Colonic mucosa (tissue), 4 donors: ENCODE measurements at regions not wholly inside any gene's neighbourhood (a gene's known extent, or its start where the extent isn't known, plus 50 kb on each side); places are given as distances from the start of the nearest gene placed in this dataset.

ENCODE experiments used
- DNase-seq: peaks from one replicate; pipeline ENCODE4 v3.0.0-alpha.2; 2020
- H3K27ac ChIP-seq: fragments of 200-600 bp; one replicate; pipeline ENCODE4 v1.8.0; 2021
- H3K27me3 ChIP-seq: fragments of 200-600 bp; one replicate; pipeline ENCODE4 v1.8.0; 2021
- H3K36me3 ChIP-seq: fragments of 200-600 bp; one replicate; pipeline ENCODE4 v1.8.0; 2021
- H3K4me1 ChIP-seq: fragments of 200-600 bp; one replicate; pipeline ENCODE4 v1.8.0; 2021; ENCODE audit warnings: mild to moderate bottlenecking
- H3K4me3 ChIP-seq: fragments of 200-600 bp; one replicate; pipeline ENCODE4 v1.8.0; 2021
- H3K9ac ChIP-seq, 2 donors: one replicate each; pipeline ENCODE4 v1.7.0; 2013; ENCODE audit warnings: control low read depth in 2 of 2, low read depth in 2 of 2, low read length in 2 of 2
- H3K9me3 ChIP-seq: fragments of 200-600 bp; one replicate; pipeline ENCODE4 v1.8.0; 2021
- CTCF ChIP-seq: fragments of 200-600 bp; IDR thresholded peaks from one replicate; pipeline ENCODE4 v1.8.0; 2022; ENCODE audit warnings: antibody characterized with exemption, mild to moderate bottlenecking
- intact Hi-C: fragments of 100-400 bp; cut with DNase I; formaldehyde crosslinking; loops from one replicate; pipeline ENCODE4 v1.14.1; 2022
- donor health status: healthy.
- donor health status: DM: no; HTN: no; CAD: no.
- donor health status: DM: no; HTN: no; CAD: no.

- no peak for DNase-seq
- TF ChIP-seq CTCF, result no peak
- Histone ChIP-seq H3K36me3 (no peaks in the 10 kb centered on the region), H3K9me3 (no peaks in the 10 kb centered on the region), H3K27me3 (no peaks in the 10 kb centered on the region), H3K27ac (no peak overlapping the region), H3K9ac (no peak overlapping the region), H3K4me1 (no peaks in the 10 kb centered on the region), H3K4me3 (no peak overlapping the region)
- intact Hi-C loops, result no loop called here
Measured at GRCh38 chr5:30736669-30737068, 456.8 kb upstream of the CDH6 start.

GRCh38 chr5:30734118-30734517 is 459.4 kb upstream of the CDH6 start:
- no peaks in the 10 kb centered on the region for H3K27me3 ChIP-seq
- H3K4me1 ChIP-seq, result no peaks in the 10 kb centered on the region
- intact Hi-C loops, result no loop called here
- no peaks in the 10 kb centered on the region for H3K36me3 ChIP-seq
- H3K4me3 ChIP-seq, result no peak overlapping the region
- no peaks in the 10 kb centered on the region for H3K9me3 ChIP-seq
- no peak for TF ChIP-seq CTCF
- no peak for DNase-seq
- H3K27ac ChIP-seq, result no peak overlapping the region
- no peak overlapping the region for H3K9ac ChIP-seq

GRCh38 chr5:30725073-30725472 is 468.4 kb upstream of the CDH6 start:
- Histone ChIP-seq H3K9me3 (no peaks in the 10 kb centered on the region), H3K4me1 (no peaks in the 10 kb centered on the region), H3K27me3 (no peaks in the 10 kb centered on the region), H3K4me3 (no peak overlapping the region), H3K27ac (no peak overlapping the region), H3K36me3 (no peaks in the 10 kb centered on the region), H3K9ac (no peak overlapping the region)
- intact Hi-C loops, result no loop called here
- TF ChIP-seq CTCF, result no peak
- no peak for DNase-seq

GRCh38 chr5:30698217-30698616 is 495.3 kb upstream of the CDH6 start:
- no peak for TF ChIP-seq CTCF
- H3K27ac ChIP-seq, result no peak overlapping the region
- intact Hi-C loops, result no loop called here
- H3K9ac ChIP-seq, result no peak overlapping the region
- no peaks in the 10 kb centered on the region for H3K36me3 ChIP-seq
- no peak for DNase-seq
- no peak overlapping the region for H3K4me3 ChIP-seq
- no peaks in the 10 kb centered on the region for H3K4me1 ChIP-seq
- no peaks in the 10 kb centered on the region for H3K27me3 ChIP-seq
- H3K9me3 ChIP-seq, result no peaks in the 10 kb centered on the region

GRCh38 chr5:30693326-30693725 is 500.2 kb upstream of the CDH6 start:
- Histone ChIP-seq H3K9ac (no peak overlapping the region), H3K9me3 (no peaks in the 10 kb centered on the region), H3K27ac (no peak overlapping the region), H3K4me3 (no peak overlapping the region), H3K36me3 (no peaks in the 10 kb centered on the region), H3K27me3 (no peaks in the 10 kb centered on the region), H3K4me1 (no peaks in the 10 kb centered on the region)
- no peak for TF ChIP-seq CTCF
- DNase-seq, result no peak
- intact Hi-C loops, result no loop called here

GRCh38 chr5:30690931-30691330 is 502.6 kb upstream of the CDH6 start:
- Histone ChIP-seq H3K4me1 (no peaks in the 10 kb centered on the region), H3K4me3 (no peak overlapping the region), H3K9ac (no peak overlapping the region), H3K27me3 (no peaks in the 10 kb centered on the region), H3K9me3 (no peaks in the 10 kb centered on the region), H3K27ac (no peak overlapping the region), H3K36me3 (no peaks in the 10 kb centered on the region)
- no peak for TF ChIP-seq CTCF
- intact Hi-C loops, result no loop called here
- no peak for DNase-seq
